ENCODE measurements at regions not wholly inside any gene's neighbourhood (a gene's known extent, or its start where the extent isn't known, plus 50 kb on each side); places are given as distances from the start of the nearest gene placed in this dataset.

- DNase-seq, result no peak
Observed at GRCh38 chr18:25630682-25631081, 278.7 kb upstream of the ZNF521 start.

GRCh38 chr18:25621682-25622081 is 269.7 kb upstream of the ZNF521 start:
- no peak for DNase-seq

- no peak for DNase-seq
Observed at GRCh38 chr18:25621144-25621543, 269.2 kb upstream of the ZNF521 start.

- DNase-seq, result no peak
Observed at GRCh38 chr18:25614168-25614567, 262.2 kb upstream of the ZNF521 start.

GRCh38 chr18:25612466-25612865 is 260.5 kb upstream of the ZNF521 start:
- no peak for DNase-seq

- no peak for DNase-seq
Observed at GRCh38 chr18:25608091-25608490, 256.1 kb upstream of the ZNF521 start.

- no peak for DNase-seq
Observed at GRCh38 chr18:25604894-25605597, 253.1 kb upstream of the ZNF521 start.

GRCh38 chr18:25604196-25604893 is 252.4 kb upstream of the ZNF521 start:
- no peak for DNase-seq

GRCh38 chr18:25599443-25599842 is 247.5 kb upstream of the ZNF521 start:
- DNase-seq, result no peak

GRCh38 chr18:25597476-25597875 is 245.5 kb upstream of the ZNF521 start:
- no peak for DNase-seq

GRCh38 chr18:25595274-25596060 is 243.5 kb upstream of the ZNF521 start:
- DNase-seq, result no peak

- no peak for DNase-seq
Observed at GRCh38 chr18:25594351-25594750, 242.4 kb upstream of the ZNF521 start.

GRCh38 chr18:25592804-25593360 is 240.9 kb upstream of the ZNF521 start:
- no peak for DNase-seq

- DNase-seq, result no peak
Observed at GRCh38 chr18:25590456-25590855, 238.5 kb upstream of the ZNF521 start.

GRCh38 chr18:25587545-25587944 is 235.6 kb upstream of the ZNF521 start:
- DNase-seq, result no peak

GRCh38 chr18:25568986-25569385 is 217.0 kb upstream of the ZNF521 start:
- no peak for DNase-seq

GRCh38 chr18:25563816-25564683 is 212.1 kb upstream of the ZNF521 start:
- DNase-seq, result no peak

- no peak for DNase-seq
Observed at GRCh38 chr18:25563346-25563745, 211.4 kb upstream of the ZNF521 start.

- DNase-seq, result no peak
Observed at GRCh38 chr18:25561918-25562317, 210.0 kb upstream of the ZNF521 start.

GRCh38 chr18:25560369-25560768 is 208.4 kb upstream of the ZNF521 start:
- DNase-seq, result no peak

- DNase-seq, result no peak
Observed at GRCh38 chr18:25557011-25557410, 205.0 kb upstream of the ZNF521 start.

GRCh38 chr18:25553631-25554263 is 201.8 kb upstream of the ZNF521 start:
- DNase-seq, result no peak
